ENCODE measurements at regions not wholly inside any gene's neighbourhood (a gene's known extent, or its start where the extent isn't known, plus 50 kb on each side); places are given as distances from the start of the nearest gene placed in this dataset.
"Not testable (repeated sequence)": the region's sequence is repeated elsewhere in the genome, so short reads cannot be mapped to it uniquely, and the experiment has no call there.

- peak in 1 of 4 experiments; percentile 7 for DNase-seq
Observed at GRCh38 chr13:67515895-67516294, 285.8 kb upstream of the PCDH9 start.

- no peak for DNase-seq
Observed at GRCh38 chr13:67509018-67509417, 278.9 kb upstream of the PCDH9 start.

DNA sequence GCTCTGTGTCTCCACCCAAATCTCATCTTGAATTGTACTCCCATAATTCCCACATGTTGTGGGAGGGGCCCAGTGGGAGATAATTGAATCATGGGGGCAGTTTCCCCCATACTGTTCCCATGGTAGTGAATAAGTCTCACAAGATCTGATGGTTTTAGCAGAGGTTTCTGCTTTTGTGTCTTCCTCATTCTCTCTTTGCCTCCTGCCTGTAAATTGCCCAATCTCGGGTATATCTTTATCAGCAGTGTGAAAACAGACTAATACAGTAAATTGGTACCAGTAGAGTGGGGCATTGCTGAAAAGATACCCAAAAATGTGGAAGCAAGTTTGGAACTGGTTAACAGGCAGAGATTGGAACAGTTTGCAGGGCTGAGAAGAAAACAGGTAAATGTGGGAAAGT is 278.1 kb upstream of the PCDH9 start:
- peak in 3 of 4 experiments; percentile 8 to 32 (median 30) for DNase-seq

DNA sequence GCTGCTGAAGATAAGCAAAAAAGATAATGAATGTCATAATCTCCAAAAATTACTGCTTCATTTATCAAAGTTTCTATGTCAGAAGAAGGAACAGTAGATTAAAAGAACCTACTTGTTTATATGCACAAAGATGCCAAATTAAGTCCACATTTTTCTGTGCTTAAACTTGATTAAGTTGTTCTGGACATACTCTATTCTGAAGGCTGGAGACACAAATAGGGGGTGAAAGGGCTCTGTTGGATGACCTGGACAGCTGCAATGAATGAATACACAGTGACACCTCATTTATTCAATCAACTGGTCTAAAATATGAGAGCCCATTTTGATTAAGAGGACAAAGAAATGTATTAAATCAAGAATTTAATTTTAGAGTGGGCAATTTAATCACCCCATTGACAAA is 276.3 kb upstream of the PCDH9 start:
- no peak for DNase-seq

- no peak for DNase-seq
Observed at GRCh38 chr13:67505376-67505775, 275.2 kb upstream of the PCDH9 start.

DNA sequence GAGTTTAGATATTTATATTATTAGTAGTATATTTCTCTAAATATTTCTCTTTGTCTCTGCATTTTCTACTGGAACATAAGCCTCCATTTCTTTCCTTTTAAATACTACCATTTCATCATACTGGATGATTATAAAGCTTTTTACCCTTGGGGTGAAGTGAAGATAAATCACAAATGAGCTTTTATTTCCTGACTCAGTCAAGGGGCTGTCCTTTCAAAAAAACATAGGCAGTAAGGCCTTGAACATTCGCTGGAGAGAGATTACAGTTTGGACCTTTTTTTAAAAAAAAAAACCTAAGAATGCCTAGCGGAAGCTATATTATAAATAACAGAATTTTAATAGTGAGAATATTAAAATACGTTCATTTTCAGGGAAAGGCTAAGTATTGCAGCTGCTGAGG is 268.8 kb upstream of the PCDH9 start:
- no peak for DNase-seq

DNA sequence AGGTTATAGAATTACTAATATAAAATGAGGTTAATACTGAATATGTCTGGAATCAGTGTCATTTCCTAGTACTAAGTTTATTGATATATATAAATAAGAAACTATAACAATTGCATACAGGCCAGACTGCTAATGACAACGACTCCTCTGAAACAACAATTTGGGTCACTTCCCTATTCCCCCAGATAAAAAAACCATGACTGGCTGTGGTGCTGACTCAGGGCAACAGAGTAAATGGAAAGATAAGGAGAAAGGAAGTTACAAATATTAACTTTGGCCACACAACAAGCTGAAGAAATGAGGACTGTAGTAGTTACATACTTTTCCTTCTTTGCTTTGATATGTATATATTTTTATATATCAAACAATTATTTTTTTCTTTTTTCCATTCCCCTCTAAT is 263.7 kb upstream of the PCDH9 start:
- DNase-seq: peak; percentile 5 to 52 (median 32)

DNA sequence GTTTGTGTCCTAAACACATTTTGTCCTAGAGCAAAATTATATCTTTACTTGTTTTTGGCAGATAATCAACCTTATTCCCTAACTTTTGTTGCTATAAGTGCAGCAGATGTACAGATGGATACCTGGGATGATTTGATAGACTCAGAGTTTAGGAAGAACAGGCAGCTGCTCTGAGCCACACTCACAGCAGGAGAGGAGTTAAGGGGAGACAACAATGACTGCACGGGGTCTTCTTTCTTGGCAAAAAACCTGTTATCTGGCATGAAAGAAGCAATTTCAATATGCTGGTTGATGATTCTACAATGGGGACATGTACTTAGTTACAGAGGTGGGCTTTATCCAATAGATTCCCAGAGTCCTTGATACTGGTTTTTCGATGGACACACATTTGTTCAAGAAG is 258.9 kb upstream of the PCDH9 start:
- no peak for DNase-seq

GRCh38 chr13:67481445-67481844 is 251.3 kb upstream of the PCDH9 start:
- DNase-seq: no peak

DNA sequence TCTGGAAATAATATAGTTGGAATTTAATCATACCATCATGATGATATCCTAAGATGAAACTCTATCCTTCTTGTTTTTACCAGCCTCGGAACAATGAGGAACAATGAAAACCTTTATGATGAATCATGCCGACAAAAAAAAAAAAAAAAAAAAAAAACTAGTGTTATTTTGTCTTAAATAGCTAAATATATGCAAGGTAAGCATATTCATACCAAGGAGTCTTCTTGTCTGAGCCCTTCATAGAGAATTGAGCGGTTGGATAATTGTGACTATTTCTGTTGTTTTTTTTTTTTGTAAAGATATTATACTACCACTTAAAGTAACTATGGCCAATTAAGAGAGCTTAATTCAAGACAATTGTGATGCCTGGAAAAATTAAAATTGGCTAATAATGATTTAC is 244.0 kb upstream of the PCDH9 start:
- no peak for DNase-seq

- DNase-seq: no peak
Observed at GRCh38 chr13:67469623-67470022, 239.5 kb upstream of the PCDH9 start.

- DNase-seq: no peak
Observed at GRCh38 chr13:67466569-67466968, 236.4 kb upstream of the PCDH9 start.

- DNase-seq: no peak
Observed at GRCh38 chr13:67464154-67464553, 234.0 kb upstream of the PCDH9 start.

GRCh38 chr13:67462098-67462497 is 232.0 kb upstream of the PCDH9 start:
- DNase-seq: no peak

GRCh38 chr13:67452526-67452925 is 222.4 kb upstream of the PCDH9 start:
- DNase-seq: not testable (repeated sequence)

DNA sequence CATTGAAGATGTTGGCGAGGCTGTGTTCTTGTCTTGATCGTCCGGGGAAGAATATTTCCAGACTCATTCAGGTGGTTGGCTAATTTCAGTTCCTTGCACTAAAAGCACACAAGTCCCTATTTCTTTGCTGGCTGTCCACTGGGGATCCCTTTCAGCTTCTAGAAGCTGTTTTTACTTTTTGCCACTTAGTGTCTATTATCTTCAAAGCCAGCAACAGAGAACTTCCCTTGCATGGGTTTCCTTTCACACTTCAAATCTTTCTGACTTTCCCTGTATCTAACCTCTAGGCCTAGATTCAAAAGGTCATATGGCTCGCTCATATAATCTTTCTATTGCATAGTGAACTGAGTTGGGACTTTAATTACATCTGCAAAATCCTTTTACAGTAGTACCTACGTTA is 215.3 kb upstream of the PCDH9 start:
- no peak for DNase-seq

GRCh38 chr13:67443923-67444322 is 213.8 kb upstream of the PCDH9 start:
- no peak for DNase-seq

DNA sequence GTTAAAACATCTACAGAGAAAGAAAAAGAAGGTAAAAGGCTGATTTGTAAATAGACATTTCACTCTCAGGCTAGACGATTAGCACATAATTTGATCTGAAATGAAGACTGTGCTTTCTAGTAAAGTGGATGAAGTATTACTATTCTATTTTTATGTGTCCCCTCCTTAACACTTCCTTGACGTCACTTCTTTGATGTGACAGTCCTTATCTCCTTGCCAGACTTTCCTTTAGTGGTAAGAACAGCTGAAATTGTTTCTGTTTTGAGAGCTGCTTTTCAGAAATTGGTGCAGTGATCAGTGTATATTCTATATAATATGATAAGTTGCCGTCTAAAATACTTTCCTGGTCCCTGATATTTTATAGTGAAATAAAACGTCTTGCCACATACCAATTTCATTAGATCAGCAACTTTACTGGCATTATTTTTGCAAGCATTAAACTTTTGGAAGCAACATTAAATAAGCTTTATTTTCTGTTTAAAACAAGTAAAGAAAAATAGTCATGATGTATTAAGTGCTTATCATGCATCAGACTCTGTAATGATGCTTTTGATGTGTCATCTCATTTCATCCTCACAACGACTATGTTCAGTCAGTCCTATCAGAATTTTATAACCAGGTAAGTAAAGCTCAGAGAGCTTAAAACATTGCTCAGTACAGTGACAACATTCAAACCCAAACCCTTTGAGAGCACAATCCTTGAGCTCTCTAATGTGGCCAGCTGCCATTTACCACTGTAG is 210.3 kb upstream of the PCDH9 start:
- no peak for DNase-seq

- DNase-seq: no peak
Observed at GRCh38 chr13:67439365-67439764, 209.2 kb upstream of the PCDH9 start.

DNA sequence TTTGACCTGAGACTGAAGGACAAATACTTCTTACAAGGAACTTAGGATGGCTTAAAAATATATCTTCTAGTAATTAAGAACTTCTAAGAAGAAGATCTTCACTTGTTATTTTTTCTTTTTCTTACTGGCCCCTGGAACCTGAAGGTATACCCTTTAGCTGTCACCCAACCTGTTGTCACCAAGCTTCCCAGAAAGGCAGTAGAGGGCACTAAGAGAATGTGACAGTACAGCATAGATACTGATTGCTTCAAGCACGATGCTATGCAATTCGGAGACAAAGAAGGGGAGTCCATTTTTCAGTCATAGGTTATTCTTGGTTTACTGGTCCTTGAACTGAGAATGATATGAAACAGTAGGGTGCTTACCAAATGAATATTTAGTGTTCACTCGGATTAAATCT is 208.3 kb upstream of the PCDH9 start:
- peak in 3 of 4 experiments; percentile 19 to 32 (median 23) for DNase-seq

DNA sequence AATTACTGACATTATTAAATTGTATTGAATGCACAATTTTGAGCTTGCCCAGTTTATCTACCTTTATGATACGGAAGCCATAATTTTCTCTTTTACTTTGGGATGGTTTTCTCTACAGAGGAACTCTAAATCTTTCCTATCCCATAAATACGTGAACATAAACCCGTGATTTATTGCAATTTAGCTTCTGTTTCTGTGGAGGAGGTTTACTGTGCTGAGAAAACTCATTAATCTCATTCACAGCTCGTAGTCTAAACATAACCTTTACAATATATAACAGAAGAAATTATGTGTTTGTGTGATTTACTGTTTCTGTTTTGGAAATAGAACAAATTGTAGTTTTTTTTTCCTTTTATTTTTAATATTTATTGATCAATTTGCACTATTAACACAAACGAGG is 207.1 kb upstream of the PCDH9 start:
- no peak for DNase-seq

- peak in 2 of 4 experiments; percentile 4 to 6 for DNase-seq
Observed at GRCh38 chr13:67421475-67421874, 191.3 kb upstream of the PCDH9 start.

DNA sequence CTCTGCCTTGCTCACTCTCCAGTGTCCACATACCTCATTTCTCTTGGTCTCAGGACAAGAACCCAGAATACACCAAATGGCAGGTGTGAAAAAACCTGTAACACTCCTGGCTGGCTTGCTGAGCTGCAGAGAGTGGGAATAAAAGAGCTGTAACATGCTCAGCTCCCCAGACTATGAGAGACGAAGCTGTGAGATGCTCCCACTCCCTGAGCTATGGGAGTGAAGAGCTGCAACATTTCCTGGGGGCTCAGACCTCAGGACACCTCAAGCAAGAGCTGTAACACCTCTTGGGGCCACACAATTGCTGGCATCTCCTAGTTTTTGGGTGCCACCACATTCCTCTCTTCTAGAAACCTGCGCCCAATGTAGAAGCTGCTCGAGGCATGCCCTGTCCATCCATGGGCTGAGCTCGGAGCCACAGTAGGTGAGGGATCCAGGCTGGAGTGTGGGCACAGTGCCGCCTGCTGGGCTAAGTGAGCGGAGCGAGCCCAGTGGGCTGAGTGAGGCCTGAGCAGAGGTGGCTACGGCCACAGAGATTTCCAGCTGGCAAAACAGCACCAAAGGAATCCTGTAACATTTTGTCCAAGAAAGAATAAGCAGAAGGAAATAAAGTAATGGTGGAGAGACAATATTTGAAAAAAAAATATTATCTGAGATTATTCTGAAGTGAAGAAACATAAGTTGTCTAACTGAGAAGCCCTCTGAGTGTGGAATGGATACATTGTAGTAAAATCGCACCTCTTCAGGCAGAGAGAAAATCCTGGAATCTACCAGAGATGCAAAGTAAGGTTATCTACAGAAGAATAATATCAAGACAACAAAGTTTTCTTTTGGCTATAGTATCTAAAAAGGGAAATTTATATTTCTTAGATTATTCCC is 186.2 kb upstream of the PCDH9 start:
- no peak for DNase-seq

DNA sequence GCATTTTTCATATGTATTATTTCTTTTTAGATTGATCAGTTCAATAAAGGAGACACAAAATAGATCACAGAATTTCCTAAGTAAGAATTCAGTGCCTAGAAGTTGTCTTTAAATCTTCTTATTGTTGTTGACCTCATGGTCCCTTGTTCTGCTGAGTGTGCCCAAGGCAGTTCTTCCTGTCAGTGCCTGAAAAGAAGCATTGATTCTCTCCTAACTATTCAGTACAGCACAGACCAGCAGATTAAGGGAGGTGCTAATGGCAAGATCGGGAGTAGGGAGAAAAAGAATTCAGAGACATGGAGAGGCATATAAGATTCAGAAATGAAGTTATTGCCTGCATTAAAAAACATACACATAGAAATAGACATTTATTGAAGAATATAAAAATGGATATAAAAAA is 180.5 kb upstream of the PCDH9 start:
- no peak for DNase-seq
